Adrenal gland (tissue), 9 donors: ENCODE measurements at regions not wholly inside any gene's neighbourhood (a gene's known extent, or its start where the extent isn't known, plus 50 kb on each side); places are given as distances from the start of the nearest gene placed in this dataset.

Source experiments
- DNase-seq, 7 donors: peaks; one replicate each; pipeline ENCODE4 v3.0.0-alpha.2; 2019 to 2020
- H3K27ac ChIP-seq, 5 donors: fragments of 200-600 bp; sonication (generic) in 4 of 5; 1 replicate in 3 of 5; 2 replicates in 2 of 5; pipeline versions ENCODE4 v1.5.1 to v1.8.0; 2016 to 2020; ENCODE audit warnings: mild to moderate bottlenecking in 1 of 5
- H3K27me3 ChIP-seq: fragments of 200-600 bp; 2 replicates; pipeline ENCODE4 v1.8.0; 2021
- H3K36me3 ChIP-seq, 2 donors: fragments of 200-600 bp; replicated peaks in 1 of 2; 1 replicate in 1 of 2; 2 replicates in 1 of 2; pipeline versions ENCODE4 v1.5.1 to v1.8.0; 2018 to 2022
- H3K4me1 ChIP-seq, 2 donors: fragments of 200-600 bp; replicated peaks in 1 of 2; 1 replicate in 1 of 2; 2 replicates in 1 of 2; pipeline versions ENCODE4 v1.5.1 to v1.8.0; 2018 to 2021
- H3K4me3 ChIP-seq, 4 donors: fragments of 200-600 bp; sonication (generic) in 3 of 4; one replicate each; pipeline ENCODE4 v1.5.1; 2016 to 2018
- H3K9me3 ChIP-seq, 3 donors: fragments of 200-600 bp; sonication (generic) in 1 of 3; replicated peaks in 1 of 3; 1 replicate in 2 of 3; 2 replicates in 1 of 3; pipeline versions ENCODE4 v1.5.1 to v1.8.0; 2016 to 2021
- POLR2A ChIP-seq, 2 donors: fragments of 450-650 bp; IDR thresholded peaks; one replicate each; pipeline ENCODE4 v1.6.1; 2017; ENCODE audit warnings: antibody characterized with exemption in 2 of 2, mild to moderate bottlenecking in 2 of 2, moderate library complexity in 1 of 2
- WGBS, 4 donors: extraction: QIAGEN DNeasy Blood & Tissue Kit in 2 of 4; methylation state at CpG; one replicate each; pipeline versions ENCODE4 v1.1.5 to v1.1.7; 2013 to 2017; 5-methylcytosine and 5-hydroxymethylcytosine counted together
- intact Hi-C, 2 donors: fragments of 100-400 bp; cut with DNase I; formaldehyde crosslinking; loops; one replicate each; pipeline versions ENCODE4 v1.14.1 to v1.15.0; 2022 to 2023
- TF ChIP-seq, protein P1 (sequence below), 6 experiments: fragments of 450-650 bp in 4 of 6; fragments of 200-600 bp in 2 of 6; sonication (generic) in 1 of 6; IDR thresholded peaks; 1 replicate in 5 of 6; 2 replicates in 1 of 6; pipeline versions ENCODE4 v1.5.1 to v1.8.0; 2016 to 2021; ENCODE audit warnings: antibody characterized with exemption in 6 of 6, mild to moderate bottlenecking in 2 of 6, moderate library complexity in 1 of 6
- donor health status: healthy with polysubstance abuse.
- donor health status: Bipolar disorder and iron deficiency.
- donor health status: DM: yes; HTN: yes; CAD: no.
- donor health status: DM: no; HTN: no; CAD: no.
- donor health status: DM: no; HTN: no; CAD: no.

DNA sequence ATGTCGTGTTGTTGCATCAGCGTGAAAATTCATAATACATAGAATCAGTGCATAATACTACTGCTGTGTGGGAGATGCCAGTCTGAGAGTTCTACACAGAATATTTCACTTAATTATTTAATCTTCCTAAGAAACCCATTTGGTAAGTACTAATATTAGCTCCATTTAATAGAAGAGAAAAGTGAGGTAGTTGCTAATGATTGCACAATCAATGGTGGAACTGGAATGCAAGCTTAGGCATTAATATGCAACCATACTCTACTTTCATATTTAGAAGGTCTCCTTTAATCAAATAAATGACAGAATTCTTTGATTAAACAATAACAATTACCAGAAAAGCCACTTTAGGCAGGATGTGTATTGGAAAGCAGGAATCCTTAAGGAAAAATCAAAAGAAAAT lies 660.7 kb upstream of the PHF14 start:
- no peaks in the 10 kb centered on the region for H3K36me3 ChIP-seq
- TF ChIP-seq, protein P1, sequence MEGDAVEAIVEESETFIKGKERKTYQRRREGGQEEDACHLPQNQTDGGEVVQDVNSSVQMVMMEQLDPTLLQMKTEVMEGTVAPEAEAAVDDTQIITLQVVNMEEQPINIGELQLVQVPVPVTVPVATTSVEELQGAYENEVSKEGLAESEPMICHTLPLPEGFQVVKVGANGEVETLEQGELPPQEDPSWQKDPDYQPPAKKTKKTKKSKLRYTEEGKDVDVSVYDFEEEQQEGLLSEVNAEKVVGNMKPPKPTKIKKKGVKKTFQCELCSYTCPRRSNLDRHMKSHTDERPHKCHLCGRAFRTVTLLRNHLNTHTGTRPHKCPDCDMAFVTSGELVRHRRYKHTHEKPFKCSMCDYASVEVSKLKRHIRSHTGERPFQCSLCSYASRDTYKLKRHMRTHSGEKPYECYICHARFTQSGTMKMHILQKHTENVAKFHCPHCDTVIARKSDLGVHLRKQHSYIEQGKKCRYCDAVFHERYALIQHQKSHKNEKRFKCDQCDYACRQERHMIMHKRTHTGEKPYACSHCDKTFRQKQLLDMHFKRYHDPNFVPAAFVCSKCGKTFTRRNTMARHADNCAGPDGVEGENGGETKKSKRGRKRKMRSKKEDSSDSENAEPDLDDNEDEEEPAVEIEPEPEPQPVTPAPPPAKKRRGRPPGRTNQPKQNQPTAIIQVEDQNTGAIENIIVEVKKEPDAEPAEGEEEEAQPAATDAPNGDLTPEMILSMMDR (IDR thresholded peaks at IDR 0.05), result no peak
- TF ChIP-seq POLR2A (IDR thresholded peaks at IDR 0.05), result no peak
- no peaks in the 10 kb centered on the region for H3K27me3 ChIP-seq
- DNase-seq, result no peak
- intact Hi-C loops, result no loop called here
- no peak overlapping the region for H3K27ac ChIP-seq
- no peak overlapping the region for H3K4me3 ChIP-seq
- H3K9me3 ChIP-seq, result no peaks in the 10 kb centered on the region
- 89 to 96% (median 94%) methylated on average over 2 of the region's 2 CpGs for WGBS, 4 donors
- no peaks in the 10 kb centered on the region for H3K4me1 ChIP-seq

DNA sequence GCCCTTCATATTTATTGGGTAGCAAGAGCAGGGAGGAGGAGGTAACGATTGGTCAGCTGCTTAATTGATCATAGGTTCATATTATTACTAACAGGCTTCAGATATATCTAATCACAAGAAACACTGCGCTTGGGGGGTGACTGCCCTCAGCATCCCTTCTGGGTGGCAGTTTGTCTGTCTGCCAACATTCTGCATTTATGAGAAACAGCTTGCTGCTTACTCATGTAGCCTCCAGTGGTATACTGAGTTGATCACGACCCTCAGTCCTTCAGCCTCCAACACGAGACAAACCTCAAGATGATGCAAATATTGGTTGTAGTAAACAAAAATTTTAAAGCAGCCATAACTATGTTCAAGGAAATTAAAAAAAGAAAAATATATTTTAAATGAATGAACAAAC lies 657.8 kb upstream of the PHF14 start:
- no peak overlapping the region for H3K4me3 ChIP-seq
- 65 to 82% (median 69%) methylated on average over 4 of the region's 4 CpGs for WGBS, 4 donors
- TF ChIP-seq, protein P1 (IDR thresholded peaks at IDR 0.05), result no peak
- no peak for TF ChIP-seq POLR2A (IDR thresholded peaks at IDR 0.05)
- H3K4me1 ChIP-seq, result no peaks in the 10 kb centered on the region
- intact Hi-C loops, result no loop called here
- H3K27me3 ChIP-seq, result no peaks in the 10 kb centered on the region
- no peak for DNase-seq
- H3K36me3 ChIP-seq, result no peaks in the 10 kb centered on the region
- H3K9me3 ChIP-seq, result no peaks in the 10 kb centered on the region
- no peak overlapping the region for H3K27ac ChIP-seq

DNA sequence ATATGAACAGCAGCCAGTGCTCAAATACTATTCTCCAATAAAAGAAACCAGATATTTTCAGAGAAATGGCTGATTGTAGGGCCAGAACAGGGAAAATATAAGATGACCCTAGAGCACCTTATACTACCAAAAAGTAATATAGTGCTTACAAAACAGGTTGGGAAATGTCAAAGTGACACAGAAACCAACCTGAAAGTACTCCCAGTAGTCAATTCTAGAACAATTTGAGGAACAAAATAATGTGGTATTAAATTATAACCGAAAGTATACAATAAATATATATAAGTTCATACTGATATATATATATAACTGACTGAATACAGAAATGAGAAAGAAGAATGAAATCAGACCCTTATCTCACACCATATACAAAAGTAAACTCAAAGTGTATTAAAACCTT lies 657.2 kb upstream of the PHF14 start:
- Histone ChIP-seq H3K36me3 (no peaks in the 10 kb centered on the region), H3K9me3 (no peaks in the 10 kb centered on the region), H3K4me3 (no peak overlapping the region), H3K27me3 (no peaks in the 10 kb centered on the region), H3K4me1 (no peaks in the 10 kb centered on the region), H3K27ac (no peak overlapping the region)
- intact Hi-C loops, result no loop called here
- WGBS, 4 donors, result 78 to 97% (median 87%) methylated on average over 1 of the region's 1 CpG
- TF ChIP-seq POLR2A (IDR thresholded peaks at IDR 0.05), result no peak
- TF ChIP-seq, protein P1 (IDR thresholded peaks at IDR 0.05), result no peak
- no peak for DNase-seq

DNA sequence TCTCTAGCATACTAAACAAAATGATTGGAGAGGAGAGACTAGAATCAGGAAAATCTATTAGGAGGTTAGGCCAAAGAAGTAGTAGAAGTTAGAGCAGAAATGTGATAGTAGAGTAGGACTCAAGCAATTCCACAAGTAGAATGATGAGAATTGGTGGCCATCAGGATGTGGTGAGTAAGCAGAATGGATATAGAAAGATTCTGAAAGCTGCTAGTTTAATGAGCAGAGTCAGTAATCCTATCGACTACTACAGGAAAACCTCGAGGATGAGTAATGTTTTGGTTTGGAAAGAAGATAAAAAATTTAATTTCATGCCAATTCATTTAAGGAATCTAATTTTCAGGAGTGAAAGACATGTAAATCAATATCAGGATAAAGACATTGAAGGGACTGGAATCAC lies 648.3 kb upstream of the PHF14 start:
- Histone ChIP-seq H3K36me3 (no peaks in the 10 kb centered on the region), H3K27me3 (no peaks in the 10 kb centered on the region), H3K27ac (no peak overlapping the region), H3K4me1 (no peaks in the 10 kb centered on the region), H3K4me3 (no peak overlapping the region), H3K9me3 (no peaks in the 10 kb centered on the region)
- no peak for TF ChIP-seq POLR2A (IDR thresholded peaks at IDR 0.05)
- TF ChIP-seq, protein P1 (IDR thresholded peaks at IDR 0.05), result no peak
- WGBS, 4 donors, result 64 to 72% (median 67%) methylated on average over 2 of the region's 2 CpGs
- intact Hi-C loops, result no loop called here
- DNase-seq, result no peak
